Psoas muscle (tissue), 7 donors: ENCODE measurements at regions not wholly inside any gene's neighbourhood (a gene's known extent, or its start where the extent isn't known, plus 50 kb on each side); places are given as distances from the start of the nearest gene placed in this dataset.

Experiments
- ATAC-seq, 4 donors: fragments of 200-7000 bp; cut with Tn5 transposase; one replicate each; pipeline ENCODE4 v1.9.1; 2020; ENCODE audit warnings: moderate library complexity in 3 of 4, mild to moderate bottlenecking in 2 of 4
- DNase-seq, 2 donors: peaks; one replicate each; pipeline ENCODE4 v3.0.0-alpha.2; 2020
- H3K27ac ChIP-seq: fragments of 200-600 bp; one replicate; pipeline ENCODE4 v1.8.0; 2022
- H3K27me3 ChIP-seq, 3 donors: fragments of 200-600 bp in 1 of 3; one replicate each; pipeline versions ENCODE4 v1.6.1 to v1.8.0; 2013 to 2022; ENCODE audit warnings: low read length in 2 of 3, mild to moderate bottlenecking in 2 of 3, moderate library complexity in 1 of 3; ENCODE audit not compliant: insufficient read depth in 3 of 3
- H3K36me3 ChIP-seq, 2 donors: fragments of 200-600 bp in 1 of 2; one replicate each; pipeline versions ENCODE4 v1.6.1 to v1.8.0; 2013 to 2022; ENCODE audit warnings: low read depth in 1 of 2, mild to moderate bottlenecking in 1 of 2, moderate library complexity in 1 of 2; ENCODE audit not compliant: insufficient read depth in 1 of 2
- H3K4me1 ChIP-seq: fragments of 200-600 bp; one replicate; pipeline ENCODE4 v1.8.0; 2022
- H3K4me3 ChIP-seq: fragments of 200-600 bp; one replicate; pipeline ENCODE4 v1.8.0; 2022; ENCODE audit warnings: mild to moderate bottlenecking
- H3K9me3 ChIP-seq: fragments of 200-600 bp; one replicate; pipeline ENCODE4 v1.8.0; 2022
- WGBS, 3 donors: extraction: QIAGEN DNeasy Blood & Tissue Kit; methylation state at CpG; one replicate each; pipeline versions ENCODE4 v1.1.6 to v1.1.7; 2013; 5-methylcytosine and 5-hydroxymethylcytosine counted together
- intact Hi-C, 2 donors: fragments of 100-400 bp; cut with DNase I; formaldehyde crosslinking; loops; one replicate each; pipeline versions ENCODE4 v1.11.0 to v1.14.2; 2022
- TF ChIP-seq, protein P1 (sequence below): fragments of 200-600 bp; IDR thresholded peaks from one replicate; pipeline ENCODE4 v1.8.0; 2022; ENCODE audit warnings: antibody characterized with exemption
- donor health status: healthy with polysubstance abuse.
- donor health status: DM: no; HTN: no; CAD: no; lungs with moderate emphysema.
- donor health status: Bipolar disorder and iron deficiency.
- donor health status: healthy.
- donor health status: DM: yes; HTN: yes; CAD: no.
- donor health status: DM: no; HTN: no; CAD: no.
- donor health status: DM: yes; HTN: yes; CAD: no.

DNA sequence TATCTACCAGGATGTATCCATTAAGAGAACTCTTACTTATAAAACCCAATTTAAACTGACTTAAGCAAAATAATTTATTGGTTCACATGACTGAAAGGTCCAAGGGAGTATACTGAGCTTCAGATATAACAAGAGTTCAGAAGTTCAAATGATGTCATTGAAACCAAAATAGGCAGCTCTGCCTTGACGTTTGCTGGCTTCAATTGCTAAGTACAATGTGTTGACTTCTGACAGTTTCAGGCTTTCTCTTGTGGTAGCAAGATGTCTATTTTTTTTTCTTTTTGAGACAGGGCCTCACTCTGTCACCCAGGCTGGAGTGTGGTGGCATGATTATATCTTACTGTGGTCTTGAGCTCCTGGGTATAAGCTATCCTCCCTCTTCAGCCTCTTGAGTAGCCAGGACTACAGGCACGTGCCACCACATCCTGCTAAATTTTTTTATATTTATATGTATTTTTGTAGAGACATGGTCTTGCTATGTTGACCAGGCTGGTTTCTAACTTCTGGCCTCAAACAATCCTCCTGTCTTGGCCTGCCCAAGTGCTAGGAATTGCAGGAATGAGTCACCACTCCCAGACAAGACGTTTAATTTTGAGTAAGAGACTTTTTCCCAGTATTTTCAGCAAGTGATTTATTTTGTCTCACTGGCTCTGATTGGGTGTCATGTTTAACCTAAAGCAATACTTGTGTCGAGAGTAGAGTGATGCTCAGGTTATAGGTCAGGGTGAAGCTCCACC lies 184.8 kb downstream of the NR4A2 start:
- DNase-seq = no peak
- no peak overlapping the region for H3K27ac ChIP-seq
- no peaks in the 10 kb centered on the region for H3K9me3 ChIP-seq
- TF ChIP-seq, protein P1, sequence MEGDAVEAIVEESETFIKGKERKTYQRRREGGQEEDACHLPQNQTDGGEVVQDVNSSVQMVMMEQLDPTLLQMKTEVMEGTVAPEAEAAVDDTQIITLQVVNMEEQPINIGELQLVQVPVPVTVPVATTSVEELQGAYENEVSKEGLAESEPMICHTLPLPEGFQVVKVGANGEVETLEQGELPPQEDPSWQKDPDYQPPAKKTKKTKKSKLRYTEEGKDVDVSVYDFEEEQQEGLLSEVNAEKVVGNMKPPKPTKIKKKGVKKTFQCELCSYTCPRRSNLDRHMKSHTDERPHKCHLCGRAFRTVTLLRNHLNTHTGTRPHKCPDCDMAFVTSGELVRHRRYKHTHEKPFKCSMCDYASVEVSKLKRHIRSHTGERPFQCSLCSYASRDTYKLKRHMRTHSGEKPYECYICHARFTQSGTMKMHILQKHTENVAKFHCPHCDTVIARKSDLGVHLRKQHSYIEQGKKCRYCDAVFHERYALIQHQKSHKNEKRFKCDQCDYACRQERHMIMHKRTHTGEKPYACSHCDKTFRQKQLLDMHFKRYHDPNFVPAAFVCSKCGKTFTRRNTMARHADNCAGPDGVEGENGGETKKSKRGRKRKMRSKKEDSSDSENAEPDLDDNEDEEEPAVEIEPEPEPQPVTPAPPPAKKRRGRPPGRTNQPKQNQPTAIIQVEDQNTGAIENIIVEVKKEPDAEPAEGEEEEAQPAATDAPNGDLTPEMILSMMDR = no peak
- ATAC-seq = no peak
- H3K4me1 ChIP-seq = no peaks in the 10 kb centered on the region
- no peaks in the 10 kb centered on the region for H3K27me3 ChIP-seq
- WGBS, 3 donors = 35 to 37% (median 35%) methylated on average over 4 of the region's 4 CpGs
- no peak overlapping the region for H3K4me3 ChIP-seq
- H3K36me3 ChIP-seq = no peaks in the 10 kb centered on the region
- intact Hi-C loops = no loop called here

DNA sequence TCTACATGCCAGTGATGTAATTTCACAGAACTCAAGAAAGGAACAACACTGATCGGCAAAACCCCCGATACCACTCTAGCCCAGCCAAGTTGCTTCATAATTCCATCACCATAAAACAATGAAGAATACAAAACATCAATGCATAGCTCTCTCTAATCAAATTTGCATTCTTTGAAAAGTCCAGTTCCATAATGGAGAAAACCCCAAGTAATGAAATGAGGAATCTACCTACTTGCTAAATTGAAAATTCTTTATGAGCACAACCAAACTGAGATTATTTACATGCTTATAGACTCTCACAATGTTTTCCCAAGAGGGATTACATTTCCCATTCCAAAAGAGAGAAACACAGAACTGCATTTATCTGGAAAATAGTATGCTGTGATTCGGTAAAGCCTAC lies 186.5 kb downstream of the NR4A2 start:
- DNase-seq (no peak), ATAC-seq (no peak)
- Histone ChIP-seq H3K4me1 (no peaks in the 10 kb centered on the region), H3K4me3 (no peak overlapping the region), H3K9me3 (no peaks in the 10 kb centered on the region), H3K36me3 (no peaks in the 10 kb centered on the region), H3K27me3 (no peaks in the 10 kb centered on the region), H3K27ac (no peak overlapping the region)
- intact Hi-C loops = no loop called here
- TF ChIP-seq, protein P1 = no peak
- 15 to 27% (median 24%) methylated on average over 3 of the region's 3 CpGs for WGBS, 3 donors

DNA sequence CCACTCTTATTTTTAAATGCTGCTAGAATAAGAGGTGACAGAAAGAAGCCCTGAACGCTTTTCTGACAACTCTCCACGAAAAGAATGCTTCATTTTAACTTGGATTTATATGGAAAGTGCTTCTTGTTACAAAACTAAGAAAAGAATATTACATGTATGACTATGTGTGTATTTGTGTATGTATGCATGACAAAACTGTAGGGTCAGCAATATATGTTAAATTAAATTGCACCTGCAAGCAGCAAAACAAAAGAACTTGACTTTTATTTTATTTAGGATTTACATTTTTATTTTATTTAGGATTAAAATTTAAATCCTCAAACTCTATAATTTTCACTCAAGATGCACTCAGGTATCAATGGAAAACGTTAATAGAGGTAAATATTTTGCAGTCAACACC lies 187.1 kb downstream of the NR4A2 start:
- DNase-seq (no peak), ATAC-seq (no peak)
- 40 to 53% (median 45%) methylated on average over 3 of the region's 3 CpGs for WGBS, 3 donors
- Histone ChIP-seq H3K36me3 (no peaks in the 10 kb centered on the region), H3K4me1 (no peaks in the 10 kb centered on the region), H3K27ac (no peak overlapping the region), H3K4me3 (no peak overlapping the region), H3K27me3 (no peaks in the 10 kb centered on the region), H3K9me3 (no peaks in the 10 kb centered on the region)
- TF ChIP-seq, protein P1 = no peak
- intact Hi-C loops = no loop called here

DNA sequence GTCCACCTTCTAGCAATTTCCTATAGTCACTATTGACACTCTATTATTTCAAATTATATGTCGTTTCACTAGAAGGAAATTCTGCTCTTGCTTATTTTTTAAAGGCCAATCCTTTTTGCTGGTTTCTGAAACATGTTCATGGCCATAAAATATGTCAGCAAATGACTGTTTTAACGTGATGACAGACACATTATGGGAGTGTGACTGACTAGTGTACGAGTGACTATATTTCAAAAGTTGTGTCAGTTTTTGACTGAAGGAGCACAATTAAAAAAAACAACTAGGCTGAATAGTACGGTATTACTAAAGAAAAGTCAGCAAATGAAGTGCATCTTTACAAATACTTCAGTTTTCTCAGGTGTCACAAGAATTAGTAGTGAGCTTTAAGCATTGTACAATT lies 196.0 kb downstream of the NR4A2 start:
- Histone ChIP-seq H3K4me3 (no peak overlapping the region), H3K27ac (no peak overlapping the region), H3K27me3 (no peaks in the 10 kb centered on the region), H3K4me1 (no peaks in the 10 kb centered on the region), H3K36me3 (no peaks in the 10 kb centered on the region), H3K9me3 (no peaks in the 10 kb centered on the region)
- intact Hi-C loops = no loop called here
- TF ChIP-seq, protein P1 = no peak
- WGBS, 3 donors = 47 to 51% (median 48%) methylated on average over 4 of the region's 4 CpGs
- ATAC-seq (no peak), DNase-seq (no peak)

- Histone ChIP-seq H3K4me1 (no peaks in the 10 kb centered on the region), H3K4me3 (no peak overlapping the region), H3K27ac (no peak overlapping the region), H3K27me3 (no peaks in the 10 kb centered on the region), H3K36me3 (no peaks in the 10 kb centered on the region), H3K9me3 (no peaks in the 10 kb centered on the region)
- ATAC-seq (no peak), DNase-seq (no peak)
- intact Hi-C loops = no loop called here
- 83 to 89% (median 84%) methylated on average over 5 of the region's 5 CpGs for WGBS, 3 donors
- TF ChIP-seq, protein P1 = no peak
These were observed 197.6 kb downstream of the NR4A2 start for GRCh38 chr2:156134887-156135286.
